GM12875 (cell line): ENCODE measurements at regions not wholly inside any gene's neighbourhood (a gene's known extent, or its start where the extent isn't known, plus 50 kb on each side); places are given as distances from the start of the nearest gene placed in this dataset.

ENCODE experiments used
- H3K4me3 ChIP-seq: one replicate; pipeline ENCODE4 v1.5.1; 2011; ENCODE audit warnings: low read depth, low read length, control low read depth
- CTCF ChIP-seq: IDR thresholded peaks from 2 replicates; pipeline ENCODE4 v1.5.1; 2011; ENCODE audit warnings: low read depth, mild to moderate bottlenecking, control low read depth, inconsistent platforms, low read length, moderate library complexity, borderline replicate concordance; ENCODE audit not compliant: insufficient read depth

GRCh38 chr2:145166731-145167302 is 646.9 kb upstream of the ZEB2 start:
- TF ChIP-seq CTCF, result no peak
- H3K4me3 ChIP-seq, result no peak overlapping the region

GRCh38 chr2:145161656-145162055 is 641.7 kb upstream of the ZEB2 start:
- no peak overlapping the region for H3K4me3 ChIP-seq
- TF ChIP-seq CTCF, result no peak

- no peak overlapping the region for H3K4me3 ChIP-seq
- no peak for TF ChIP-seq CTCF
These were observed 640.9 kb upstream of the ZEB2 start for GRCh38 chr2:145160855-145161254.

- no peak overlapping the region for H3K4me3 ChIP-seq
- no peak for TF ChIP-seq CTCF
These were observed 639.8 kb upstream of the ZEB2 start for GRCh38 chr2:145159676-145160075.

- H3K4me3 ChIP-seq, result no peak overlapping the region
- TF ChIP-seq CTCF, result no peak
These were observed 638.0 kb upstream of the ZEB2 start for GRCh38 chr2:145157741-145158591.

GRCh38 chr2:145157036-145157675 is 637.2 kb upstream of the ZEB2 start:
- no peak for TF ChIP-seq CTCF
- no peak overlapping the region for H3K4me3 ChIP-seq
